Suprapubic skin (tissue), 4 donors: ENCODE measurements at regions not wholly inside any gene's neighbourhood (a gene's known extent, or its start where the extent isn't known, plus 50 kb on each side); places are given as distances from the start of the nearest gene placed in this dataset.

Experiments
- DNase-seq, 2 donors: peaks; one replicate each; pipeline ENCODE4 v3.0.0-alpha.2; 2019; ENCODE audit warnings: low spot score in 2 of 2
- H3K27ac ChIP-seq: fragments of 200-600 bp; sonication (generic); one replicate; pipeline ENCODE4 v1.5.1; 2019
- H3K27me3 ChIP-seq: fragments of 200-600 bp; sonication (generic); one replicate; pipeline ENCODE4 v1.5.1; 2019
- H3K36me3 ChIP-seq: fragments of 200-600 bp; sonication (generic); one replicate; pipeline ENCODE4 v1.5.1; 2019
- H3K4me1 ChIP-seq: fragments of 200-600 bp; sonication (generic); one replicate; pipeline ENCODE4 v1.5.1; 2019
- H3K4me3 ChIP-seq: fragments of 200-600 bp; sonication (generic); one replicate; pipeline ENCODE4 v1.5.1; 2019; ENCODE audit warnings: mild to moderate bottlenecking
- H3K9me3 ChIP-seq: fragments of 200-600 bp; sonication (generic); one replicate; pipeline ENCODE4 v1.5.1; 2019
- EP300 ChIP-seq: sonication (generic); formaldehyde crosslinking; IDR thresholded peaks from one replicate; pipeline ENCODE4 v1.6.1; 2017; ENCODE audit warnings: antibody characterized with exemption
- POLR2A ChIP-seq, 2 donors: fragments of 450-650 bp; IDR thresholded peaks; one replicate each; pipeline ENCODE4 v1.6.1; 2017; ENCODE audit warnings: antibody characterized with exemption in 2 of 2, mild to moderate bottlenecking in 2 of 2, moderate library complexity in 2 of 2
- POLR2AphosphoS5 ChIP-seq, 3 donors: sonication (generic); formaldehyde crosslinking; IDR thresholded peaks; one replicate each; pipeline ENCODE4 v1.6.1; 2017; ENCODE audit warnings: antibody characterized with exemption in 3 of 3
- WGBS: methylation state at CpG from one replicate; pipeline ENCODE4 v1.1.5; 2018; 5-methylcytosine and 5-hydroxymethylcytosine counted together
- TF ChIP-seq, protein P1 (sequence below), 2 donors: fragments of 200-600 bp in 1 of 2; fragments of 450-650 bp in 1 of 2; sonication (generic) in 1 of 2; IDR thresholded peaks; one replicate each; pipeline ENCODE4 v1.5.1; 2016 to 2019; ENCODE audit warnings: antibody characterized with exemption in 2 of 2, mild to moderate bottlenecking in 1 of 2, moderate library complexity in 1 of 2

- TF ChIP-seq POLR2A (IDR thresholded peaks at IDR 0.05), result no peak
- TF ChIP-seq, protein P1, sequence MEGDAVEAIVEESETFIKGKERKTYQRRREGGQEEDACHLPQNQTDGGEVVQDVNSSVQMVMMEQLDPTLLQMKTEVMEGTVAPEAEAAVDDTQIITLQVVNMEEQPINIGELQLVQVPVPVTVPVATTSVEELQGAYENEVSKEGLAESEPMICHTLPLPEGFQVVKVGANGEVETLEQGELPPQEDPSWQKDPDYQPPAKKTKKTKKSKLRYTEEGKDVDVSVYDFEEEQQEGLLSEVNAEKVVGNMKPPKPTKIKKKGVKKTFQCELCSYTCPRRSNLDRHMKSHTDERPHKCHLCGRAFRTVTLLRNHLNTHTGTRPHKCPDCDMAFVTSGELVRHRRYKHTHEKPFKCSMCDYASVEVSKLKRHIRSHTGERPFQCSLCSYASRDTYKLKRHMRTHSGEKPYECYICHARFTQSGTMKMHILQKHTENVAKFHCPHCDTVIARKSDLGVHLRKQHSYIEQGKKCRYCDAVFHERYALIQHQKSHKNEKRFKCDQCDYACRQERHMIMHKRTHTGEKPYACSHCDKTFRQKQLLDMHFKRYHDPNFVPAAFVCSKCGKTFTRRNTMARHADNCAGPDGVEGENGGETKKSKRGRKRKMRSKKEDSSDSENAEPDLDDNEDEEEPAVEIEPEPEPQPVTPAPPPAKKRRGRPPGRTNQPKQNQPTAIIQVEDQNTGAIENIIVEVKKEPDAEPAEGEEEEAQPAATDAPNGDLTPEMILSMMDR (IDR thresholded peaks at IDR 0.05), result no peak
- no peak for TF ChIP-seq POLR2AphosphoS5 (IDR thresholded peaks at IDR 0.05)
- TF ChIP-seq EP300, result no peak
- H3K4me3 ChIP-seq, result no peak overlapping the region
- H3K4me1 ChIP-seq, result no peaks in the 10 kb centered on the region
- H3K9me3 ChIP-seq, result no peaks in the 10 kb centered on the region
- no peaks in the 10 kb centered on the region for H3K36me3 ChIP-seq
- DNase-seq, result no peak
- no peaks in the 10 kb centered on the region for H3K27me3 ChIP-seq
- WGBS, result 15% methylated on average over 2 of the region's 2 CpGs
- no peak overlapping the region for H3K27ac ChIP-seq
These were observed 299.4 kb downstream of the COX7C start for GRCh38 chr5:86917117-86917579.

- TF ChIP-seq POLR2AphosphoS5 (IDR thresholded peaks at IDR 0.05) (no peak), EP300 (no peak)
- TF ChIP-seq, protein P1 (IDR thresholded peaks at IDR 0.05), result no peak
- no peaks in the 10 kb centered on the region for H3K9me3 ChIP-seq
- no peak overlapping the region for H3K27ac ChIP-seq
- H3K27me3 ChIP-seq, result no peaks in the 10 kb centered on the region
- H3K4me1 ChIP-seq, result no peaks in the 10 kb centered on the region
- no peaks in the 10 kb centered on the region for H3K36me3 ChIP-seq
- DNase-seq, result no peak
- WGBS, result 46% methylated on average over 4 of the region's 4 CpGs
- H3K4me3 ChIP-seq, result no peak overlapping the region
These were observed 300.5 kb downstream of the COX7C start for GRCh38 chr5:86918246-86918645.

DNA sequence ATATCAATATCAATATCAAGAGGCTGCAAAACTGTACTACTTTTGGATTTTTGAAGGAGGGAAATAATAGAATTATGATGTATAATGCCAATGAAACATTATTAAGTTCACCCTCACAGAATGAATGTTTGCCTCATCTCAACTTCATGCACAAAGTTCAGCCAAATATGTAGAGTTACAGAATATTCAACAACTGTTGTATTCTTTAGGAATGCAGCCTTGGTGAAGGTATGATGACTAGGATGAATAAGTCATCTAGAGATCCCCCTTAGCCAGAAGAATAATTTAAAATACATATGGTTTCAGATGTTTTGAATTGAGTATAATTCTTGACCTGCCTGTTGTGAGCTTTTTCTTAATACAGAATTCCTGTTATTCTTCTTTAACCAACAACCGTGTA, 308.3 kb downstream of the COX7C start:
- TF ChIP-seq POLR2AphosphoS5 (IDR thresholded peaks at IDR 0.05), result no peak
- TF ChIP-seq POLR2A (IDR thresholded peaks at IDR 0.05), result no peak
- no peak for TF ChIP-seq EP300
- H3K27ac ChIP-seq, result no peak overlapping the region
- 88% methylated on average over 1 of the region's 1 CpG for WGBS
- H3K27me3 ChIP-seq, result no peaks in the 10 kb centered on the region
- H3K9me3 ChIP-seq, result no peaks in the 10 kb centered on the region
- H3K4me3 ChIP-seq, result no peak overlapping the region
- no peaks in the 10 kb centered on the region for H3K36me3 ChIP-seq
- no peak for DNase-seq
- no peaks in the 10 kb centered on the region for H3K4me1 ChIP-seq

GRCh38 chr5:86929123-86929766, 311.5 kb downstream of the COX7C start:
- H3K4me3 ChIP-seq, result no peak overlapping the region
- no peaks in the 10 kb centered on the region for H3K9me3 ChIP-seq
- no peak overlapping the region for H3K27ac ChIP-seq
- H3K4me1 ChIP-seq, result no peaks in the 10 kb centered on the region
- WGBS, result 49% methylated on average over 8 of the region's 8 CpGs
- no peaks in the 10 kb centered on the region for H3K27me3 ChIP-seq
- no peak for DNase-seq
- no peaks in the 10 kb centered on the region for H3K36me3 ChIP-seq
- no peak for TF ChIP-seq POLR2A (IDR thresholded peaks at IDR 0.05)
- TF ChIP-seq POLR2AphosphoS5 (IDR thresholded peaks at IDR 0.05), result no peak

- no peaks in the 10 kb centered on the region for H3K9me3 ChIP-seq
- WGBS, result 71% methylated on average over 3 of the region's 3 CpGs
- no peaks in the 10 kb centered on the region for H3K4me1 ChIP-seq
- no peak for DNase-seq
- H3K27me3 ChIP-seq, result no peaks in the 10 kb centered on the region
- H3K27ac ChIP-seq, result no peak overlapping the region
- H3K36me3 ChIP-seq, result no peaks in the 10 kb centered on the region
- TF ChIP-seq POLR2A (IDR thresholded peaks at IDR 0.05) (no peak), POLR2AphosphoS5 (IDR thresholded peaks at IDR 0.05) (no peak), EP300 (no peak)
- TF ChIP-seq, protein P1 (IDR thresholded peaks at IDR 0.05), result no peak
- no peak overlapping the region for H3K4me3 ChIP-seq
These were observed 315.9 kb upstream of the RASA1 start for GRCh38 chr5:86951761-86952160.

- 94% methylated on average over 1 of the region's 1 CpG for WGBS
- TF ChIP-seq, protein P1 (IDR thresholded peaks at IDR 0.05), result no peak
- TF ChIP-seq POLR2A (IDR thresholded peaks at IDR 0.05) (no peak), POLR2AphosphoS5 (IDR thresholded peaks at IDR 0.05) (no peak)
- no peaks in the 10 kb centered on the region for H3K4me1 ChIP-seq
These were observed 302.8 kb upstream of the RASA1 start for GRCh38 chr5:86964889-86965288.

More at GRCh38 chr5:86964889-86965288, 302.8 kb upstream of the RASA1 start:
- H3K4me3 ChIP-seq, result no peak overlapping the region
- H3K9me3 ChIP-seq, result no peaks in the 10 kb centered on the region
- no peaks in the 10 kb centered on the region for H3K27me3 ChIP-seq
- no peak overlapping the region for H3K27ac ChIP-seq
- no peak for DNase-seq
- H3K36me3 ChIP-seq, result no peaks in the 10 kb centered on the region
